ENCODE measurements at regions not wholly inside any gene's neighbourhood (a gene's known extent, or its start where the extent isn't known, plus 50 kb on each side); places are given as distances from the start of the nearest gene placed in this dataset.

- Histone ChIP-seq H3K56ac (ENCODE audit: insufficient read length, low read depth, low read length) (no peak overlapping the region), H2AK5ac (ENCODE audit: insufficient read length, low read length) (no peak overlapping the region), H3K18ac (ENCODE audit: insufficient read length, low read depth, low read length) (no peak overlapping the region), H4K20me1 (ENCODE audit: control insufficient read depth, insufficient read depth, insufficient read length) (no peaks in the 10 kb centered on the region), H2AFZ (ENCODE audit: low read length) (no peak overlapping the region), H2BK20ac (ENCODE audit: low read depth, low read length, poor library complexity, severe bottlenecking) (no peak overlapping the region), H2BK5ac (ENCODE audit: insufficient read length, low read length) (no peak overlapping the region), H3K27ac (ENCODE audit: insufficient read length, low read depth, low read length) (no peak overlapping the region), H2BK120ac (ENCODE audit: low read depth, low read length, poor library complexity, severe bottlenecking) (no peak overlapping the region), H4K8ac (replicated peaks; ENCODE audit: insufficient read length, low read depth, low read length) (no peak overlapping the region), H2BK15ac (ENCODE audit: low read depth, low read length) (no peak overlapping the region), H3K4ac (ENCODE audit: low read depth, low read length) (no peak overlapping the region), H3K9me3 (ENCODE audit: control insufficient read depth, low read depth, low read length) (no peaks in the 10 kb centered on the region), H4K5ac (ENCODE audit: insufficient read length, low read depth, low read length) (no peak overlapping the region), H3K27me3 (ENCODE audit: insufficient read depth, low read length) (no peaks in the 10 kb centered on the region), H3K4me2 (ENCODE audit: insufficient read depth, insufficient read length, low read length) (no peak overlapping the region), H3K23me2 (ENCODE audit: insufficient read length, low read depth, low read length, poor library complexity, severe bottlenecking) (no peaks in the 10 kb centered on the region), H2BK12ac (ENCODE audit: insufficient read length, low read depth, low read length) (no peak overlapping the region), H4K91ac (ENCODE audit: insufficient read length, low read depth, low read length) (no peak overlapping the region), H3K4me1 (ENCODE audit: insufficient read depth, low read length) (no peaks in the 10 kb centered on the region), H3K79me1 (ENCODE audit: insufficient read depth, low read depth, low read length, poor library complexity, severe bottlenecking) (no peaks in the 10 kb centered on the region), H3K79me2 (ENCODE audit: insufficient read depth, low read length) (no peaks in the 10 kb centered on the region), H3K14ac (ENCODE audit: insufficient read depth, low read length) (no peak overlapping the region), H3T11ph (ENCODE audit: low read length) (no peak overlapping the region), H3K23ac (ENCODE audit: insufficient read length, low read depth, low read length) (no peak overlapping the region), H3K9ac (ENCODE audit: extremely low read depth, insufficient read length, low read length) (no peak overlapping the region)
- Mint-ChIP-seq H3K27me3 (ENCODE audit: low read depth) (no peaks in the 10 kb centered on the region), H3K4me1 (peaks cover 3 to 5% of the 10 kb centered on the region in 2 experiments; a peak in 2 of 4 replicates), H3K9me3 (no peaks in the 10 kb centered on the region), H3K4me3 (no peak overlapping the region), H3K27ac (no peak overlapping the region), H3K36me3 (ENCODE audit: insufficient read depth in 1 of 3, low read depth in 3 of 3) (no peaks in the 10 kb centered on the region)
- no CpG with 5 or more reads among the region's 4 CpGs for WGBS (ENCODE audit: extremely low coverage, insufficient read length, low lambda C conversion rate)
- no peak for DNase-seq
- TF ChIP-seq CTCF (conservative IDR thresholded peaks at IDR 0.05): no peak
These were observed 247.0 kb downstream of the ICOS start for GRCh38 chr2:204183608-204184007.

Data from H9 (cell line).